Testis (tissue), 2 donors: ENCODE measurements at regions not wholly inside any gene's neighbourhood (a gene's known extent, or its start where the extent isn't known, plus 50 kb on each side); places are given as distances from the start of the nearest gene placed in this dataset.

Experiments
- POLR2A ChIP-seq: fragments of 450-650 bp; IDR thresholded peaks from one replicate; pipeline ENCODE4 v1.6.1; 2017; ENCODE audit warnings: antibody characterized with exemption, mild to moderate bottlenecking, moderate library complexity
- TF ChIP-seq, protein P1 (sequence below), 3 experiments: fragments of 450-650 bp in 2 of 3; fragments of 200-600 bp in 1 of 3; sonication (generic) in 1 of 3; IDR thresholded peaks; one replicate each; pipeline ENCODE4 v1.5.1; 2016 to 2019; ENCODE audit warnings: antibody characterized with exemption in 3 of 3, mild to moderate bottlenecking in 2 of 3, moderate library complexity in 1 of 3

DNA sequence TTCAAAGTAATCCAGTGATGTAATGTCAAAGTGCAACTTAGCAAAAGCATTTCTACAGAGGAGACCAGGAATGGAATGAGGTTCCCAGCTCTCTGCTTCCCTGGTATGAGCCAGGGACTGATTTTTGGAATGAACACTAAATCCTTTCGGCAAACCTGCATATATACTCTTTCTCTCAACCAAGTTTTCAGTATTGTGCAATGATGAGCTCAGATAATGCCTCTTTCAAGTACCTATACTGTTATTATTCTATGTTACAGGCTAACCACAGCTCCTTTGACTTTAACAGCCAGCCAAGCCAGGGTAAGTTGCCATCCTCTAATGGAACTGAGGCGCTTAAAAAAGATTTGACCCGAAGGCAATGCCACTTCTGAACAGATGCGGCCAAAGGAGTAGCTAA lies 104.9 kb upstream of the FSCB start:
- TF ChIP-seq, protein P1, sequence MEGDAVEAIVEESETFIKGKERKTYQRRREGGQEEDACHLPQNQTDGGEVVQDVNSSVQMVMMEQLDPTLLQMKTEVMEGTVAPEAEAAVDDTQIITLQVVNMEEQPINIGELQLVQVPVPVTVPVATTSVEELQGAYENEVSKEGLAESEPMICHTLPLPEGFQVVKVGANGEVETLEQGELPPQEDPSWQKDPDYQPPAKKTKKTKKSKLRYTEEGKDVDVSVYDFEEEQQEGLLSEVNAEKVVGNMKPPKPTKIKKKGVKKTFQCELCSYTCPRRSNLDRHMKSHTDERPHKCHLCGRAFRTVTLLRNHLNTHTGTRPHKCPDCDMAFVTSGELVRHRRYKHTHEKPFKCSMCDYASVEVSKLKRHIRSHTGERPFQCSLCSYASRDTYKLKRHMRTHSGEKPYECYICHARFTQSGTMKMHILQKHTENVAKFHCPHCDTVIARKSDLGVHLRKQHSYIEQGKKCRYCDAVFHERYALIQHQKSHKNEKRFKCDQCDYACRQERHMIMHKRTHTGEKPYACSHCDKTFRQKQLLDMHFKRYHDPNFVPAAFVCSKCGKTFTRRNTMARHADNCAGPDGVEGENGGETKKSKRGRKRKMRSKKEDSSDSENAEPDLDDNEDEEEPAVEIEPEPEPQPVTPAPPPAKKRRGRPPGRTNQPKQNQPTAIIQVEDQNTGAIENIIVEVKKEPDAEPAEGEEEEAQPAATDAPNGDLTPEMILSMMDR (IDR thresholded peaks at IDR 0.05): no peak
- TF ChIP-seq POLR2A: no peak
